SHP77 treated with DMSO at 0.1 percent for 48 hours (cell line): ENCODE measurements at regions not wholly inside any gene's neighbourhood (a gene's known extent, or its start where the extent isn't known, plus 50 kb on each side); places are given as distances from the start of the nearest gene placed in this dataset.
"Not testable (repeated sequence)": the region's sequence is repeated elsewhere in the genome, so short reads cannot be mapped to it uniquely, and the experiment has no call there.

Source experiments
- DNase-seq: peaks from one replicate; lab custom pipeline; 2025; lab: John Stamatoyannopoulos, UW

DNA sequence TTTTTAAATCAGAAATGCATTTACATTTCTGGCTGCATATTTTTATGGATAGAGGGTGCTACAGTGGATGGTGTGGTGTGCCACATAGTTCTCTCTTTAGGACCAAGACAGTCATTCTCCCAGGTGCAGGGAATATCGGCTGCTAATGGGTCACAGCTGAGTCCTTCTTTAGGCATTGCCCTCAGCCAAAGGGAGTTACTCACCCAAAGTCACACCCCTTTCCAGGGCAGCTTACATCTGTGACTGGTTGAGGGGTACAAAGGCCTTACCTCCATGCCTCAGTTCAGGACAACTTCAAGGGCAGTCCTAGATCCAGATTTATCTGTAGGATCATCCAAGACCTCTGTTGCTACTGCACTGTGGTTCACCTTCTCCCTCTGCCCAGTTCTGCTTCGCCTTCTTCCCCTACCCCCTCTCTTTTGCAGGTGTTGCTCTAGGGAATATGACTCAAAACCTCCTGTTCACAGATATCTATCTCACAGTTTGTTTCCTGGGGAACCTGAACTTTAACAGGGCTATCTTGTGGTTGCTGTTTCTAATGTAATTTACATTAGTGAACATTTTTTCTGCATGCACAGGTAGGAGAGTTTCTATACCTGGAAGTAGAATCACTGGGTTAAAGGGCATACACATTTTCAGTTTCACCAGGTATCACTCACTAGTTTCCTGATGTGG, 413.9 kb downstream of the RPS6KC1 start:
- no peak for DNase-seq

DNA sequence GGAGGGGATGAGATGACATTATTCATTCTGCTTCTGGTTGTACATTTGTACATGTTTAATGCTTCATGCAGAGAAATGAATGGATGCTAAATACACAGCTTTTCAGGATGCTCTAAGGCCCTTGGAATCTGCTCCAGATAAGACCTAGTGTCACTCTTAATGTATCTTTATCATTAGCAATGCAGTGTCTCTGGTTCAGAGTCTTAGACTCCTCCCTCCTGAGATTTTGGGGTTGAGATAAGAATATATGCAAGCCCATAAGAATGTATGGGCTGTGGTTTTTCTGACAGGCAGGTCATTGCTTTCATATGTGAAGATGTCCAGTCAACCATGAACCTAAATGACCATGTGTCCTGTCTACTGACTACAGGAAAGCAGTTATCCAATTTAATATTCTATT, 415.5 kb downstream of the RPS6KC1 start:
- DNase-seq, result no peak

DNA sequence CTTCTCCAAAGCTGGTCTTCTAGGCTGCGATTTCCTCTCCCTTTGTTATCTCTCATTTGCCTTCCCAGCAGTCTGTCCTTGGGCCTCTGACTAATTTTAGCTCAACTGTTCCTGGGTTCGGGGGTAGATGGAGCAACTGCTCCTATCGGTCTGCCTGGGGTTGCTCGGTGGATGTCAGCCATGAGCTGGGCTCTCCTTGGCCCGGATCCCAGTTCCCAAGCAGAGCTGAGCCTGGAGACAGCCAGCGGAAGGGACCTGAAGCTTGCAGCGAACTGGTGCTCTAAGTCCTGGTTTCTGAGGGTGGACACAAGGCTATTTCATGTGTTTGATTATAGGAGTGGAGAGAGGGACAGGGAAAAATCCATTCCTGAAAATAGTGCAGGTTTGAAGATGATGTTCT, 423.0 kb downstream of the RPS6KC1 start:
- no peak for DNase-seq

DNA sequence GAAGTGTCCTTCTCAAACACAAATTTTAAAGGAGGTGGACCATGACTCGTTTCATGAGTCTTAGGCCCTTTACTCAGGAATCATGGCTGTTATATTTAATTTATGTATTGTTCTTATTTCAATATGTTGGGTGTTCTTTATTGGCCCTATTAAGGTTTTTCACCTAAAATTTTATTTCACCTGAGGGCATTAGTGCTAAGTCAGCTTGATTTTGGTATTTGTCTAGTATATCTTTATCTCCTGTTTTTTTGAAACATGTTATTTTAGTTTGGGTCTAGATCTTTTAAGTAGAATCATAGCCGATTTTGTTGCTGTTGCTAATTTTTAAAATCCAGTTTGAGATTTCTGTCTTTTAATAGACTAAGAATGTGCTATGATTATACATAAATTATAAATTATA, 430.4 kb downstream of the RPS6KC1 start:
- DNase-seq, result no peak

DNA sequence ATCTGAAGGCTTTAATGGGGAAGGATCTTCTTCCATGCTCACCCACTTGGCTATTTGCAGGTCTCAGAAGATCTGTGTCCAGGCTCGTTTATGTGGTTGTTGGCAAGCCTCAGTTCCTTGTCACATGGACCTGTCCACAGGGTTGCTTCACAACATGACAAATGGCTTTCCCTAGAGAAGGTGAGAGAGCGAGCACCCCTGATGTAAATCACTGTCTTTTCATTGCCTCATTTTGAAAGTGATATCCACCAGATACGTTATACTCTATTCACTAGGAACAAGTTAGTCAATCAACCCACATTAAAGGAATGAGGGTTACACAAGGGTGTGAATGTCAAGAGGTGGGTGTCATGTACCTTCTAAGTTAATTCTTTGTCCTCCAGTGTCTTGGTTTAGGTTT, 433.3 kb downstream of the RPS6KC1 start:
- no peak for DNase-seq

DNA sequence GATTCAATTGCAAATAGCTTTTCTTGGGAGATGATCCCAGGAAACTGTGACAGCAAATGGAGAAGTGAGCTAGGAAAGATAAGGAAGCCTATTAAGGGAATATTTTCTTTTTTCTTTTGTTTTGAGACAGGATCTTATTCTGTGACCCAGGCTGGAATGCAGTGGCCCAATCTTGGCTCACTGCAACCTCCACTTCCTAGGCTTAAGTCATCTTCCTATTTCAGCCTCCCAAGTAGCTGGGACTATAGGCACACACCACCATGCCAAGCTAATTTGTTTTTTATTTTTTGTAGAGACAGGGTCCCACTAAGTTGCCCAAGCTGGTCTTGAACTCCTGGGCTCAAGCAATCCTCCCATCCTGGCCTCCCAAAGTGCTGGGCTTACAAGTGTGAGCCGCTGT, 433.7 kb downstream of the RPS6KC1 start:
- no peak for DNase-seq

DNA sequence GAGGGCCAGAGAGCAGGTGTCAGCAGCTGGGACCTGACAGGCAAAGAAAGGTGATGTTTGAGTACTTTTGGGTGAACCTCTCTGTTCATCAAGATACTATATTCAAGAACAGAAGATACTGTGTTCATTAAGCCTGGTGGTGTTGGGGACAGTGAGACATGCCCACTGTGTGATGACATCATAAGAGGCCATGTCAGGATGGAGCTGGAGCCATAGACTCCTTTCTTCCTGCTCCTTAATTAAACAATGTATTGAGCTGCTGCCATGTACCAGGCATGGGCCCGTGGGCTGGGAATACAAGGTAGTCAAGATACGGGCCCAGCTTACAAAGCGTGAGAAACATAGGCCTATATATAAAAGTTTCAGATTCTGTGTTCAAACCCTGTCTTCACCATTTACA, 435.4 kb downstream of the RPS6KC1 start:
- no peak for DNase-seq

DNA sequence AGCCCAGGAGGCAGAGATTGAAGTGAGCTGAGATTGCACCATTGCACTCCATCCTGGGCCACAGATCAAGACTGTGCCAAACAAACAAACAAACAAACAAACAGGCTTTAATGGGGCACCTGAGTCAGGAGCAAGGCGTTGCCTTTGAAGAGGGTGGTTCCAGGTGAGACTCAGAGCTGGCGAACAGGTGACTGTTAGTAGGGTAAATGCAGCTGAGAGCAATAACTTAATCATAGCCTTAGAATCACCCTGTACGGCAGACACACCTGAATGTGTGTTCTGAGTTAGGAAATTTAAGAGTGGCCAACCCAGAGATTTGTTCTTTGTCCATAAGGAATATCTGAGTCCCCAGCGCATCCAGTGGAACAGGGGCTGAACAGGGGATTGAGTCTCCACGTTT, 440.4 kb downstream of the RPS6KC1 start:
- no peak for DNase-seq

DNA sequence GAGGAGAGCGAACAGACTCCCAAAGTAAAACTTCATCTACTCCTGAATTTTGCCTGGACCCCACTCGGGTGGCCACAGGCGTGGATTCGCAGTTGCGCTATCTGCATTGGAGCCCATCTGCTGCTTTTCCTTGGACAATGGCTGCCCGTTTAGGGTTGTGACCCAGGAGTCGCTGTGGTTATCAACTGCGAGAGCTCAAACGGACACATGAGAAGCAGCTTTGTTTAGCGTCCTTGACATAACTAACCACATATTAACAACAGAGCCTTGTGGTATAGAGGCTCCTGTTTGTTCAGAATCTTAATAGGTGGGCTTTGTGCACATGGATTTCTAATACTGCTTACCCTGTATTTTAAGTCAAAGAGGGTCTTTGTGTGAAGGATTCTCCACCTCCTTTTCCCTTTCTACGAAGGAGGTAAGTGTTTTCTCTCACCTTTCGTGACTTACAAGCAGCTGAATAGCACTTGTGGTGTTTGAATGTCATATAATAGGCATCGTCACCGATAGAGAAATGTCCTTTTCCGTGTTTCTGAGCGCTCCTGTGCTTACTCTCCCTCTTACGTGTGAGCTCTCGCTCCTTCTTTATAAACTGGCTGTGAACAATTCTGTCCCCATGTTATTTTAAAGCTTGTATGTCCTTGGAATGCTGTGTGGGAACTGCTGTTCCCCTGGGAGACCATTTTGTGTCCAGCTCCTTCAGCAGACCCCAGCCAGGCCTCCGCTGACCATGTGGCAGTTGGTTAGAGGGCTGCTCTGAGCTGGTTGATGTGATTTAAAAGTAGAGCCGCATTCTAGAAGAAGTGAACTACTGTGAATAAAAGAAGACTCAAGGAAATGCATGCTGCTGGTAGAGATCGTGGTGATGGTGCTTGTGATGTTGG, 441.4 kb downstream of the RPS6KC1 start:
- DNase-seq, result no peak

DNA sequence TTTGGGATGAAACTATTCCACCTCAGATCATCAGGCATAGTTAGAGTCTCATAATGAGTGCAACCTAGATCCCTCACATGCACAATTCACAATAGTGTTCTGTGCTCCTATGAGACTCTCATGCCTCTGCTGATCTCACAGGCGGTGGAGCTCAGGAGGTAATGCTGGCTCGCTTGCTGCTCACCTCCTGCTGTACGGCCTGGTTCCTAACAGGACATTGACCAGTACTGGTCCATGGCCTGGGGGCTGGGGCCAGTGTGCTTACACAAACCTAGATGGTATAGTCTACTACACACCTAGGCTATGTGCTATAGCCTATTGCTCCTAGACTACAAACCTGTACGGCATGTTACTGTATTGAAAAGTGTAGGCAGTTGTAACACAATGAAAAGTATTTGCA, 448.4 kb downstream of the RPS6KC1 start:
- DNase-seq, result no peak

DNA sequence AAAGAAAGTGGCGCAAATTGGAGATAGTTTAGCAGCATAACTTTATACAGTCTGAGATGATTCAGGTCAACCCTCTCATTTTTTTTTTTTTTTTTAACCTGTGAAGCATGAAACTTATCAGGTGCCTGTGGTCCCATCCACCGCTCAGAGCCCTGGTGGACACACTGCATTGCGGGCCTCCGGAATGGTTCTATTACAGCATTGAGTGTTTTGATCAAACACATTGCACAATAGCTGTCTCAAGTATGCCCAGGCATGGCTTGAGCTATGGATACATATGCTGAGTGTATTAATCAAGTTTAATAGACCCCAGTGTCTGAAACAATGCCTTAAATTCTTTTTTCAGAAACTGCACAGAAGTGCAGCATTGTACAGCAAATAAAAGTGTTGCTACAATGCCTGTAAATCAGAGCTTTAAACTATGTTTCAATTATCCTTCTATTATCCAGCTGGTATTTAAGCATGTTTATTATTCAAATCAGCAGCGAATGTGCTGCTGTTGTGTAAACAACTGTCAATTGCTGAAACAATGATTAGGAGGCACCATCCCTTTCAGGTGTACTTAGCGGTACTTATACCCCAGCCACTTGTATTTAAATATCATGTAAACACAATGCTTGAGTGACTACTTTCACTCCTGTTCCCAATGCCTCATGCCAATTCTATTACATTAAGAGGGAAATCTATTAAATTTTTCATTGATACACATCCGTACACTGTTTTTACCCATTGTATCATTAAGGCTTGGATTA, 456.6 kb downstream of the RPS6KC1 start:
- no peak for DNase-seq

DNA sequence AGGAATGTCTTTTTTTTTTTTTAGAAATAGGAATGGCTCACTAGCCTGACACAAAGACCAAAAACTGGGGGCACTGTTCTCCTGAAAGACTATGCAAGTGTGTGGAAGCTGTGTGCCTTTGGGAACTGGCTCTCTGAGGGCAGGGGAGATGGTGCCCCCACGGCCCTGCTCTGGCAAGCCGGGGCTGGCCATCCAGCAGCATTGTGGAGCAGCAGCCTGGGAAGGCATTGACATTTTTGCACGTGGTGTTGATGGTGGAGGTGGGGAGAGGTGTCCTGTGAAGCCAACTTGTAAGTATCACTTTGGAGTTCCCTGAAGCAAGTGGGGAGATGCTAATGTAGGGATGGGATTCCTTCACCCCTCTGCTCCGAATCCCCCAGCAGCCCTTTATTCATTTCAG, 460.1 kb downstream of the RPS6KC1 start:
- no peak for DNase-seq

DNA sequence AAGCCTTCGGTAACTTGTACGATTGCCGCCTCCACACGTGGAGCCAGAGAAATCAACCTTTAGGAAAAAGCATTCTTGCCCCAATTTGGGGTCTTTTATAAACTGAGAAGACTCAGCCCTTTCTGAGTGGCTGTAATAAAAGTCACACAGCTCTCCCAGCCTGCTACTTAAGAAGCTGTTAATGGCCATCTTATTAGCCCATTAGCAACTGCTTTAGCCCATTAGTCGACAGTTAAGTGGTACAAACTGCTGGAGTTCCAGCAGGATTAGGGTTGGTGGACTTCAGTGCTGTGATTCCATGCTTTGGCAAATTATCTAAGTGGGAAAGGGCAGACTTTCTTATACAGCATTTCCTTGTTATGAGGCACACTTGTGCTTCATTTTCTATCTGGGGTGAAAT, 461.3 kb downstream of the RPS6KC1 start:
- DNase-seq, result no peak

DNA sequence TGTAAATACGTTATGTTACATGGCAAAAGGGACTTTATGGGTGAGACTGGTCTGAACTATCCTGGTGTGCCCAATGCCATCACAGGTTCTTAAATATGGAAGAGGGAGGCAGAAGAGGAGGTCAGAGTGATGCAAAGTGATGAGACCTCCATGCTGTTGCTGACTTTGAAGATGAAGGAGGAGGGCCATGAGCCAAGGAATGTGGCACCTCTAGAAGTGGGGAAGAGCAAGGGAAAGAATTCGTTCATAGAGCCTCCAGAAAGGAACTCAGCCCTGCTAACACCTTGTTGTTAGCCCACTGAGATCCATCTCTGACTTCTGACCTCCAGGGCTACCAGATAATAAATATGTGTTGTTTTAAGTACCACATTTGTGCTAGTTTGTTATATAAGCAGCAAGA, 462.0 kb downstream of the RPS6KC1 start:
- DNase-seq, result no peak

DNA sequence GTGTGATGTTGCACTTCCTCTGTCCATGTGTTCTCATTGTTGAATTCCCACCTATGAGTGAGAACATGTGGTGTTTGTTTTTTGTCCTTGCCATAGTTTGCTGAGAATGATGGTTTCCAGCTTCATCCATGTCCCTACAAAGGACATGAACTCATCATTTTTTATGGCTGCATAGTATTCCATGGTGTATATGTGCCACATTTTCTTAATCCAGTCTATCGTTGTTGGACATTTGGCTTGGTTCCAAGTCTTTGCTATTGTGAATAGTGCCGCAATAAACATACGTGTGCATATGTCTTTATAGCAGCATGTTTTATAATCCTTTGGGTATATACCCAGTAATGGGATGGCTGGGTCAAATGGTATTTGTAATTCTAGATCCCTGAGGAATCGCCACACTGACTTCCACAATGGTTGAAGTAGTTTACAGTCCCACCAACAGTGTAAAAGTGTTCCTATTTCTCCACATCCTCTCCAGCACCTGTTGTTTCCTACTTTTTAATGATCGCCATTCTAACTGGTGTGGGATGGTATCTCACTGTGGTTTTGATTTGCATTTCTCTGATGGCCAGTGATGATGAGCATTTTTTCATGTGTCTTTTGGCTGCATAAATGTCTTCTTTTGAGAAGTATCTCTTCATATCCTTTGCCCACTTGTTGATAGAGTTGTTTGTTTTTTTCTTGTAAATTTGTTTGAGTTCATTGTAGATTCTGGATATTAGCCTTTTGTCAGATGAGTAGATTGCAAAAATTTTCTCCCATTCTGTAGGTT, 463.6 kb downstream of the RPS6KC1 start:
- DNase-seq, result not testable (repeated sequence)

DNA sequence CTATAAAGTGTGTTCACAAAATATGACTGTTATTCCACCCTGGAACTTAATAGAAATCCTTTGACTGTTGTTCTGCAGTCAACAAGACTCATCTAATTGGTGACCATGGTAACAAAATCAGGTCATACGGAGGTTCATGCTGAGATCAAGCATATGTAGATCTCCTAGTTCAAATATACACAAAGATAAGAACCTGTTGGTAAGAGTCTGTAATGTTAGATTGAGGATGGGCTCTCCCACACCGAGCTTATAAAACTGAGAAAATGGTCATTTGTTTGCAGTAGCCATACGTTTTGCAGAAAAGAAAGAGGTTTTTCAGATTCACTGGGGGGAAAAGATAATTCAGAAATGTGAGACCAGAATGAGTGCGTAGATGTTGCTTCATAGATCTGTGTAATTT, 468.1 kb downstream of the RPS6KC1 start:
- no peak for DNase-seq

DNA sequence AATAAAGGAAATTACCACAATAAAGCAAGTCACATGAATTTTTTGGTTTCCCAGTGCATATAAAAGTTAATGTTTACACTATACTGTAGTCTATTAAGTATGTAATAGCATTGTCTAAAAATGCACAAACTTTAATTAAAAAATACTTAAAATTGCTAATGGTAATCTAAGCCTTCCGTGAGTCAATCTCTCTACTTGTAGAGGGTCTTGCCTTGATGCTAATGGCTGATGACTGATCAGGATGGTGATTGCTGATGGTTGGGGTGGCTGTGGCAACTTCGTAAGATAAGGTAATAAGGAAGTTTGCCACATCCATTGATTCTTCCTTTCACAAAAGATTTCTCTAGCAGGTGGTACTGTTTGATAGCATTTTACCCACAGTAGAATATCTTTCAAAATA, 466.6 kb upstream of the PROX1 start:
- no peak for DNase-seq

DNA sequence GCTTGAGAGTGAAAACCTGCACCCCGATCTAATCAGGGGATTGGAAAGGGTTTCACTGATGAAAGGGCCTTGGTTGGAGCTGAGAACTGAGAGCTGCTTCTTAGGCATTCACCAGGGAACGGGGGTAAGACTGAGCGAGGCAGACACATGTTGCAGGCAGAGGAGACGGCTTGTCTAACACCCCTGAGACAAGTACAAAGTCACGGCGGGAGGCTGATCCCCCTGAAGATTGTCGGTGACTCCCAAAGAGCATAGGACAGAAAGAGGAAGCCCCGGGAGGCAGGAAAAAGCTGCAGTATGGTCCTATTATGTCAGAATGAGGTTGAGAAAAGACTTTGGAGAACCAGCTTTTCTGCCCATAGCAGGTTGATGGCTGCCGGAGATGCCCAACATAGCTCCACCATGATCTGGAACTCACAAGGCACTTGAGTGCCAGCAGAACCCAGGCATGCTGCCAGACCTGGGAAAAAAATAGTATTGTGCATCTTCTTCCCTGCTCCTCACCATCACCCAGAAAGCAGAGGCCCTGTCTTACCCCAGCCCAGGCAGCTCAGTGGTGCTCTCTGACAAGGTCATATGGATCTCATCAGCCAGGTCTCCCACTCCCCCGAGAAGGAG, 463.9 kb upstream of the PROX1 start:
- no peak for DNase-seq

DNA sequence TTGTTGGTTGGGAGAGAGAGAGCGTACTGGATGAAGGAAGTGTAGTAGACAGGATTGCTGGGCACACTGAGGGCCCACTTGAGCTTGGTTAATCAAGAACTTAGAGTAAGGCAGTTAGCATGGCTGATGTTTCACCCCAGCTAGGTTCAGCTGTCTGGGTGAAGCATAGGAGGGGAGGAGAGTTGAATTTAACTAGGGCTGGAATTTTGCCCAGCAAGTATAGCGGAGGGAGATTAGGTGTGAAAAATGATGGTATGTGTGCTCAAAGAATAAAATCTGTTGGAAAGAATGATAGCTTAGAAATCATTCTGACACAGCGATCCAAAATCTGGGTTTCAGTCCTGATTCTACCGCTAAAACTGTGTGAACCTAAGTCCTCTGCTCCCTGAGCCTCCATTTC, 461.5 kb upstream of the PROX1 start:
- no peak for DNase-seq

DNA sequence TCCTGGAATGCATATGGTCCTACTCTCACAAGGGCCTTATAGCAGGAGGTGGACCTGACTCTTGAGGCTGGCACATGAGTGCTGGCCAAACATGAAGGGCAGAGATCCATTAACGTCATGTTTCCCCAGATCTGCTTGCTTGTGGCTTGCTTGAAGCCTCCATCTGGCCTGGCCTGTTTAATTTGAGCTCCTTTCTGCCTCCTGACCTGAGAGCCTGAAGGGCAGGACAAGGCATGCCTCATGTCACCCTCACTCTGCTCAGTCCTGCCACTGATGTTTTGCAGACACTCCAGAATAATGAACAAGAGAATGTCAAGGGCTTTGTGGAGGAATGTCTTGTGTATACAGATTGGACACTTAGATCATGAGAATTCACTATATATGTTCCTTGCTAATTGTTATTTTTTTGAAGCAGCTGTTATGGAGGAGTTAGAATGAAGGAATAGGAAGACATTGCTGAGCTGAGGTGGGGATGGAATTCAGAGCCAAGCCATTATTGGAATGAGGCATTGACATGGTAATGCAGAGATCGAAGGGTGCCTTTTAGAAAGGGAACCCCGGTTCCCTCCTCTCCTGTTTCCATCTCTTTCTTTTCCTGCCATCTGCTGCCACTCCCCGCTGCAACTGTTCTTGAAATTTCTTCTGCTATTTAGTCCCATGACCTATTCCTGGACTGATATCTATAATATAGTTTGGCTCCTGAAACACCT, 457.0 kb upstream of the PROX1 start:
- no peak for DNase-seq
